Activated B cell treated with CpG ODN at 0.5 μM for 24 hours (primary cell): ENCODE measurements at regions not wholly inside any gene's neighbourhood (a gene's known extent, or its start where the extent isn't known, plus 50 kb on each side); places are given as distances from the start of the nearest gene placed in this dataset.

Experiments
- ATAC-seq: fragments of 200-7000 bp; cut with Tn5 transposase; one replicate; pipeline ENCODE4 v1.10.0; 2021; ENCODE audit warnings: low read depth, mild to moderate bottlenecking, moderate library complexity
- CTCF ChIA-PET: fragments of 350-600 bp; sonication (Branson Sonifier 250); formaldehyde crosslinking; loops from one replicate; lab custom pipeline; 2021; ENCODE audit warnings: antibody characterized with exemption; lab: Charles Lee
- POLR2A ChIA-PET: fragments of 350-600 bp; sonication (Branson Sonifier 250); formaldehyde crosslinking; loops from one replicate; lab custom pipeline; 2021; ENCODE audit warnings: antibody characterized with exemption; lab: Charles Lee
- DNase-seq: peaks from one replicate; pipeline ENCODE4 v3.0.0; 2022
- H3K27ac Mint-ChIP-seq: one replicate; pipeline ENCODE4 v1.8.0; 2020; ENCODE audit warnings: mixed read lengths
- H3K27me3 Mint-ChIP-seq: one replicate; pipeline ENCODE4 v1.8.0; 2021; ENCODE audit warnings: mixed read lengths
- H3K36me3 Mint-ChIP-seq: one replicate; pipeline ENCODE4 v1.8.0; 2021; ENCODE audit warnings: low read depth, mixed read lengths
- H3K4me1 Mint-ChIP-seq: one replicate; pipeline ENCODE4 v1.8.0; 2021; ENCODE audit warnings: mixed read lengths
- H3K4me3 Mint-ChIP-seq: one replicate; pipeline ENCODE4 v1.8.0; 2020; ENCODE audit warnings: mild to moderate bottlenecking, mixed read lengths
- H3K9me3 Mint-ChIP-seq: one replicate; pipeline ENCODE4 v1.8.0; 2020; ENCODE audit warnings: mixed read lengths
- intact Hi-C: fragments of 100-400 bp; cut with micrococcal nuclease; formaldehyde crosslinking; loops from one replicate; pipeline ENCODE4 v1.15.1; 2024
- TF ChIP-seq, protein P1 (sequence below): fragments of 200-600 bp; IDR thresholded peaks from one replicate; pipeline ENCODE4 v1.8.0; 2022; ENCODE audit warnings: antibody characterized with exemption, mild to moderate bottlenecking

- H3K27ac Mint-ChIP-seq, result no peak overlapping the region
- ChIA-PET CTCF (no interaction called here), POLR2A (no interaction called here)
- H3K9me3 Mint-ChIP-seq, result no peaks in the 10 kb centered on the region
- TF ChIP-seq, protein P1, sequence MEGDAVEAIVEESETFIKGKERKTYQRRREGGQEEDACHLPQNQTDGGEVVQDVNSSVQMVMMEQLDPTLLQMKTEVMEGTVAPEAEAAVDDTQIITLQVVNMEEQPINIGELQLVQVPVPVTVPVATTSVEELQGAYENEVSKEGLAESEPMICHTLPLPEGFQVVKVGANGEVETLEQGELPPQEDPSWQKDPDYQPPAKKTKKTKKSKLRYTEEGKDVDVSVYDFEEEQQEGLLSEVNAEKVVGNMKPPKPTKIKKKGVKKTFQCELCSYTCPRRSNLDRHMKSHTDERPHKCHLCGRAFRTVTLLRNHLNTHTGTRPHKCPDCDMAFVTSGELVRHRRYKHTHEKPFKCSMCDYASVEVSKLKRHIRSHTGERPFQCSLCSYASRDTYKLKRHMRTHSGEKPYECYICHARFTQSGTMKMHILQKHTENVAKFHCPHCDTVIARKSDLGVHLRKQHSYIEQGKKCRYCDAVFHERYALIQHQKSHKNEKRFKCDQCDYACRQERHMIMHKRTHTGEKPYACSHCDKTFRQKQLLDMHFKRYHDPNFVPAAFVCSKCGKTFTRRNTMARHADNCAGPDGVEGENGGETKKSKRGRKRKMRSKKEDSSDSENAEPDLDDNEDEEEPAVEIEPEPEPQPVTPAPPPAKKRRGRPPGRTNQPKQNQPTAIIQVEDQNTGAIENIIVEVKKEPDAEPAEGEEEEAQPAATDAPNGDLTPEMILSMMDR, result no peak
- intact Hi-C loops, result loop anchor here (10.0 kb wide), 1 partner anchor 180 kb away; no protein-coding TSS in a partner anchor
- peaks cover 17% of the 10 kb centered on the region for H3K4me1 Mint-ChIP-seq
- ATAC-seq, result no peak
- no peak overlapping the region for H3K4me3 Mint-ChIP-seq
- H3K27me3 Mint-ChIP-seq, result peaks cover 2% of the 10 kb centered on the region
- H3K36me3 Mint-ChIP-seq, result no peaks in the 10 kb centered on the region
- no peak for DNase-seq
Observed at GRCh38 chr13:46964789-46965527, 68.1 kb upstream of the HTR2A start.

GRCh38 chr13:46963904-46964303, 67.1 kb upstream of the HTR2A start:
- DNase-seq (no peak), ATAC-seq (no peak)
- ChIA-PET POLR2A (no interaction called here), CTCF (no interaction called here)
- H3K27ac Mint-ChIP-seq, result no peak overlapping the region
- no peaks in the 10 kb centered on the region for H3K9me3 Mint-ChIP-seq
- no peaks in the 10 kb centered on the region for H3K36me3 Mint-ChIP-seq
- intact Hi-C loops, result loop anchor here (2.0 to 10.0 kb wide), 2 partner anchors 19 to 181 kb away; no protein-coding TSS in a partner anchor
- TF ChIP-seq, protein P1, result no peak
- no peak overlapping the region for H3K4me3 Mint-ChIP-seq
- peaks cover 2% of the 10 kb centered on the region for H3K27me3 Mint-ChIP-seq
- peaks cover 16% of the 10 kb centered on the region for H3K4me1 Mint-ChIP-seq

DNA sequence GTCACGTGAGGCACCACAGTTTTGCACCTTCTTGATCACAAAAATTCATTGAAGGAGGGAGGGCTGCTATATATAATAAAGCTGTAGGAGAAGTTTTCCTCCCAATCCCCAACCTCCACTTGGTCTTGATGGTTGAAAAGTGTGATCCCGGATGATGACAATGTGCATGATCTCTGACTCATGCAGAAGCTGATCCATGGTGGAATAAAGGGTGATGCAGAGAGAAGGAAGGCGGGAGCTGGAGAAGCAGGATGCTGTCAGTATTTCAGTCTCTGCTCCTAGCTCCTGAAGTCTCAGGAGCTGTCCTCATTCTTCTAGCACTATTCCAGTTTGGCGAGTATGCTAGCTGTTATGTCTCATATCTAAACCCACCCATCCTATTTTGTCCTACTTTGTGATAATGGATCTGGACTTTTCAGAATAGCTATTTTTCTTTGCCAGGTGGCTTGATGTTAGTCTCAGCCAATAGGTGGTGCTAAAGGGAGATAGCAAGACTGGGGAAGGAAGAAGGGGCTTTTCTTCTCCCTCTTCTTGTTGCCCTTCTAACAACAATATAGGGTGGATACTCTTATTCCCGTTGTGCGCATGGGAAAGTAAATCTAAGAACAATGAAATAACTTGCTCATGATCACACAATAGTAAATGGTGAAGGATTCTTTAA, 65.6 kb upstream of the HTR2A start:
- DNase-seq (no peak), ATAC-seq (no peak)
- TF ChIP-seq, protein P1, result no peak
- Mint-ChIP-seq H3K36me3 (no peaks in the 10 kb centered on the region), H3K27ac (no peak overlapping the region), H3K4me1 (peaks cover 5% of the 10 kb centered on the region), H3K27me3 (peaks cover 2% of the 10 kb centered on the region), H3K4me3 (no peak overlapping the region), H3K9me3 (no peaks in the 10 kb centered on the region)
- CTCF ChIA-PET, result interaction anchor here (0.5 to 2.0 kb wide), 22 partner anchors 8 to 1076 kb away, joined by 3 to 13 read pairs (median 5); no protein-coding TSS in a partner anchor
- intact Hi-C loops, result loop anchor here (2.0 to 10.0 kb wide), 2 partner anchors 20 to 182 kb away; no protein-coding TSS in a partner anchor
- POLR2A ChIA-PET, result interaction anchor here (0.6 kb wide), 1 partner anchor 24 kb away, joined by 3 read pairs; no protein-coding TSS in a partner anchor

GRCh38 chr13:46961719-46962118, 64.9 kb upstream of the HTR2A start:
- CTCF ChIA-PET, result interaction anchor here (0.8 to 2.0 kb wide), 10 partner anchors 9 to 1077 kb away, joined by 3 to 9 read pairs (median 6); no protein-coding TSS in a partner anchor
- POLR2A ChIA-PET, result no interaction called here

More at GRCh38 chr13:46961719-46962118, 64.9 kb upstream of the HTR2A start:
- TF ChIP-seq, protein P1, result no peak
- Mint-ChIP-seq H3K27me3 (peaks cover 2% of the 10 kb centered on the region), H3K9me3 (no peaks in the 10 kb centered on the region), H3K36me3 (no peaks in the 10 kb centered on the region), H3K27ac (no peak overlapping the region), H3K4me3 (no peak overlapping the region), H3K4me1 (peaks cover 2% of the 10 kb centered on the region)
- ATAC-seq (no peak), DNase-seq (no peak)
- intact Hi-C loops, result loop anchor here (2.0 to 10.0 kb wide), 2 partner anchors 21 to 183 kb away; no protein-coding TSS in a partner anchor
